ENCODE measurements at regions not wholly inside any gene's neighbourhood (a gene's known extent, or its start where the extent isn't known, plus 50 kb on each side); places are given as distances from the start of the nearest gene placed in this dataset.

DNA sequence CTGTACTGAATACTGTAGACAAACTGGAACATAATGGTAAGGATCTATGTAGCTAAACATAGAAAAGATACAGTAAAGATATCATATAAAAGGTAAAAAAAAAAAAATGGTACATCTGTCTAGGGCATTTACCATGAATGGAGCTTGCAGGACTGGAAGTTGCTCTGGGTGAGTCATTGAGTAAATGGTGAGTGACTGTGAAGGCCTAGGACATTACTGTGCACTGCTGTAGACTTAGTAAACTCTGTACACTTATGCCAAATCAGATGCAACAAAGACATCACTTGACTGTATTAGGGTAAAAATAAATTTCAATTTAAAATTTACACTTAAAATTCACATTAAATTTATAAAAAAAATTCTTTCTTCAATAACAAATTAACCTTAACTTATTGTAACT lies 281.3 kb upstream of the LMCD1 start:
- ATAC-seq (no peak), DNase-seq (ENCODE audit: low read depth, low spot score) (no peak), FAIRE-seq (no peak)
- no peak overlapping the region for H3K4me2 ChIP-seq (ENCODE audit: control insufficient read depth, insufficient read depth)
- ChIA-PET RAD21 (ENCODE audit: unreplicated experiment) (no interaction called here), CTCF (interaction anchor here (2.8 kb wide), 1 partner anchor 19 kb away, joined by 19 read pairs; no protein-coding TSS in a partner anchor), POLR2A (interaction anchor here (0.6 kb wide), 1 partner anchor 22 kb away, joined by 3 read pairs; no protein-coding TSS in a partner anchor), SMC1A (ENCODE audit: uncharacterized antibody, unreplicated experiment) (no interaction called here)
- H3K36me3 ChIP-seq (ENCODE audit: control insufficient read depth in 2 of 2, insufficient read depth in 2 of 2, low read length in 1 of 2), result no peaks in the 10 kb centered on the region
- no peaks in the 10 kb centered on the region for H3K4me1 ChIP-seq (ENCODE audit: control insufficient read depth, insufficient read depth, low read length)
- intact Hi-C loops (cut with micrococcal nuclease; ENCODE audit: unreplicated experiment), result no loop called here
- H3K9me3 ChIP-seq (replicated peaks; ENCODE audit: control insufficient read depth, insufficient read depth, low read length), result no peaks in the 10 kb centered on the region
- H3K27me3 ChIP-seq (replicated peaks in 1 of 2; ENCODE audit: control insufficient read depth in 2 of 2, insufficient read depth in 2 of 2, low read length in 1 of 2), result no peaks in the 10 kb centered on the region
- no peak overlapping the region for H2AFZ ChIP-seq (ENCODE audit: control insufficient read depth, low read depth, low read length)
- no peaks in the 10 kb centered on the region for H4K20me1 ChIP-seq (ENCODE audit: control insufficient read depth, insufficient read depth)
- H3K9ac ChIP-seq (ENCODE audit: control insufficient read depth, insufficient read depth, low read length), result no peak overlapping the region
- in situ Hi-C loops (cut with MboI), result no loop called here
- no peak overlapping the region for H3K4me3 ChIP-seq
- TF ChIP-seq EED (IDR thresholded peaks at IDR 0.05; ENCODE audit: low read depth) (no peak), SMC3 (IDR thresholded peaks at IDR 0.05; ENCODE audit: borderline replicate concordance, low read length) (no peak), TCF7 (IDR thresholded peaks at IDR 0.05; ENCODE audit: borderline replicate concordance) (no peak), ATF7 (IDR thresholded peaks at IDR 0.05; ENCODE audit: low read depth) (no peak), CEBPB (IDR thresholded peaks at IDR 0.05; ENCODE audit: borderline replicate concordance in 1 of 2, low read depth in 2 of 2, low read length in 2 of 2) (no peak)
- TF ChIP-seq, protein P1, sequence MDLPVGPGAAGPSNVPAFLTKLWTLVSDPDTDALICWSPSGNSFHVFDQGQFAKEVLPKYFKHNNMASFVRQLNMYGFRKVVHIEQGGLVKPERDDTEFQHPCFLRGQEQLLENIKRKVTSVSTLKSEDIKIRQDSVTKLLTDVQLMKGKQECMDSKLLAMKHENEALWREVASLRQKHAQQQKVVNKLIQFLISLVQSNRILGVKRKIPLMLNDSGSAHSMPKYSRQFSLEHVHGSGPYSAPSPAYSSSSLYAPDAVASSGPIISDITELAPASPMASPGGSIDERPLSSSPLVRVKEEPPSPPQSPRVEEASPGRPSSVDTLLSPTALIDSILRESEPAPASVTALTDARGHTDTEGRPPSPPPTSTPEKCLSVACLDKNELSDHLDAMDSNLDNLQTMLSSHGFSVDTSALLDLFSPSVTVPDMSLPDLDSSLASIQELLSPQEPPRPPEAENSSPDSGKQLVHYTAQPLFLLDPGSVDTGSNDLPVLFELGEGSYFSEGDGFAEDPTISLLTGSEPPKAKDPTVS (IDR thresholded peaks at IDR 0.05; ENCODE audit: low read depth, low read length), result no peak
- TF ChIP-seq, protein P2, sequence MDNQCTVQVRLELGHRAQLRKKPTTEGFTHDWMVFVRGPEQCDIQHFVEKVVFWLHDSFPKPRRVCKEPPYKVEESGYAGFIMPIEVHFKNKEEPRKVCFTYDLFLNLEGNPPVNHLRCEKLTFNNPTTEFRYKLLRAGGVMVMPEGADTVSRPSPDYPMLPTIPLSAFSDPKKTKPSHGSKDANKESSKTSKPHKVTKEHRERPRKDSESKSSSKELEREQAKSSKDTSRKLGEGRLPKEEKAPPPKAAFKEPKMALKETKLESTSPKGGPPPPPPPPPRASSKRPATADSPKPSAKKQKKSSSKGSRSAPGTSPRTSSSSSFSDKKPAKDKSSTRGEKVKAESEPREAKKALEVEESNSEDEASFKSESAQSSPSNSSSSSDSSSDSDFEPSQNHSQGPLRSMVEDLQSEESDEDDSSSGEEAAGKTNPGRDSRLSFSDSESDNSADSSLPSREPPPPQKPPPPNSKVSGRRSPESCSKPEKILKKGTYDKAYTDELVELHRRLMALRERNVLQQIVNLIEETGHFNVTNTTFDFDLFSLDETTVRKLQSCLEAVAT (IDR thresholded peaks at IDR 0.05), result no peak
- TF ChIP-seq, protein P3, sequence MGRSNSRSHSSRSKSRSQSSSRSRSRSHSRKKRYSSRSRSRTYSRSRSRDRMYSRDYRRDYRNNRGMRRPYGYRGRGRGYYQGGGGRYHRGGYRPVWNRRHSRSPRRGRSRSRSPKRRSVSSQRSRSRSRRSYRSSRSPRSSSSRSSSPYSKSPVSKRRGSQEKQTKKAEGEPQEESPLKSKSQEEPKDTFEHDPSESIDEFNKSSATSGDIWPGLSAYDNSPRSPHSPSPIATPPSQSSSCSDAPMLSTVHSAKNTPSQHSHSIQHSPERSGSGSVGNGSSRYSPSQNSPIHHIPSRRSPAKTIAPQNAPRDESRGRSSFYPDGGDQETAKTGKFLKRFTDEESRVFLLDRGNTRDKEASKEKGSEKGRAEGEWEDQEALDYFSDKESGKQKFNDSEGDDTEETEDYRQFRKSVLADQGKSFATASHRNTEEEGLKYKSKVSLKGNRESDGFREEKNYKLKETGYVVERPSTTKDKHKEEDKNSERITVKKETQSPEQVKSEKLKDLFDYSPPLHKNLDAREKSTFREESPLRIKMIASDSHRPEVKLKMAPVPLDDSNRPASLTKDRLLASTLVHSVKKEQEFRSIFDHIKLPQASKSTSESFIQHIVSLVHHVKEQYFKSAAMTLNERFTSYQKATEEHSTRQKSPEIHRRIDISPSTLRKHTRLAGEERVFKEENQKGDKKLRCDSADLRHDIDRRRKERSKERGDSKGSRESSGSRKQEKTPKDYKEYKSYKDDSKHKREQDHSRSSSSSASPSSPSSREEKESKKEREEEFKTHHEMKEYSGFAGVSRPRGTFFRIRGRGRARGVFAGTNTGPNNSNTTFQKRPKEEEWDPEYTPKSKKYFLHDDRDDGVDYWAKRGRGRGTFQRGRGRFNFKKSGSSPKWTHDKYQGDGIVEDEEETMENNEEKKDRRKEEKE (IDR thresholded peaks at IDR 0.05), result no peak
- no peaks in the 10 kb centered on the region for H3K79me2 ChIP-seq (ENCODE audit: control insufficient read depth, insufficient read depth, low read length)
- no TSS peak for BruUV-seq (replicated peaks)
- H3K27ac ChIP-seq (ENCODE audit: control insufficient read depth, insufficient read depth), result no peak overlapping the region
